Liver (tissue), 3 donors: ENCODE measurements at regions not wholly inside any gene's neighbourhood (a gene's known extent, or its start where the extent isn't known, plus 50 kb on each side); places are given as distances from the start of the nearest gene placed in this dataset.

Experiments used
- EGR1 ChIP-seq, 2 donors: IDR thresholded peaks; 2 replicates each; pipeline ENCODE4 v1.6.1; 2016 to 2018; ENCODE audit warnings: antibody characterized with exemption in 2 of 2, low read depth in 2 of 2
- FOXA1 ChIP-seq: IDR thresholded peaks from 2 replicates; pipeline ENCODE4 v1.6.1; 2016; ENCODE audit warnings: antibody characterized with exemption
- HNF4G ChIP-seq: IDR thresholded peaks from 2 replicates; pipeline ENCODE4 v1.6.1; 2016; ENCODE audit warnings: antibody characterized with exemption
- JUND ChIP-seq, 2 donors: IDR thresholded peaks; 2 replicates each; pipeline ENCODE4 v1.6.1; 2016; ENCODE audit warnings: antibody characterized with exemption in 2 of 2
- MAX ChIP-seq: IDR thresholded peaks from 2 replicates; pipeline ENCODE4 v1.6.1; 2016; ENCODE audit warnings: antibody characterized with exemption
- RAD21 ChIP-seq, 2 donors: IDR thresholded peaks; 2 replicates each; pipeline ENCODE4 v1.6.1; 2016; ENCODE audit warnings: antibody characterized with exemption in 2 of 2, mild to moderate bottlenecking in 2 of 2
- RXRA ChIP-seq, 2 donors: IDR thresholded peaks; 2 replicates each; pipeline ENCODE4 v1.6.1; 2017 to 2018; ENCODE audit warnings: antibody characterized with exemption in 2 of 2, mild to moderate bottlenecking in 1 of 2
- SP1 ChIP-seq: IDR thresholded peaks from 2 replicates; pipeline ENCODE4 v1.6.1; 2018; ENCODE audit warnings: antibody characterized with exemption, mild to moderate bottlenecking
- TAF1 ChIP-seq: conservative IDR thresholded peaks from 2 replicates; pipeline ENCODE4 v1.6.1; 2016; ENCODE audit warnings: antibody characterized with exemption, mild to moderate bottlenecking
- YY1 ChIP-seq: IDR thresholded peaks from 2 replicates; pipeline ENCODE4 v1.6.1; 2016; ENCODE audit warnings: antibody characterized with exemption, mild to moderate bottlenecking
- ZBTB33 ChIP-seq: IDR thresholded peaks from 2 replicates; pipeline ENCODE4 v1.6.1; 2016; ENCODE audit warnings: antibody characterized with exemption
- TF ChIP-seq, protein P1 (sequence below): fragments of 150-350 bp; IDR thresholded peaks from 2 replicates; pipeline ENCODE4 v1.5.1; 2017; ENCODE audit warnings: improper control_type of control experiment, low read depth, low read length; ENCODE audit not compliant: missing input control
- donor health status: healthy.
- donor health status: healthy.

DNA sequence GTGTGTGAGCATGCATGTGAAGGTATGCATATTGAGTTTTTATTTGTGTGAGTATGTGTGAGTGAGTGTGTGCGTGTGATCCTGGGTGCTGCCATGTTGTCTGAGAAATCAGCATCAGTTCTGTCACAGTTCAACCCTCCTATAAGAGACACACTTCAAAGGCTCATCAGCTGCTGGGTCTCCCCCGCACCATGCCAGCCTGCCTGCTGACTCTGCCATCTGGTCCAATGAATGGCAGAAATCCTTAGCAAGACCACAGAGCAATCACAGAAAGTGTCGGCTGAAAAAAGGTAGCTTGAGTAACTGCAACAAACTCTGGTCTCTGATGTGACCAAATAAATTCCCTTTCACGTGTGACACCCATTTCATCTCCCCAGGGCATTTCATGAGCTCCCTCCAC lies 381.8 kb upstream of the MAF start:
- TF ChIP-seq, protein P1, sequence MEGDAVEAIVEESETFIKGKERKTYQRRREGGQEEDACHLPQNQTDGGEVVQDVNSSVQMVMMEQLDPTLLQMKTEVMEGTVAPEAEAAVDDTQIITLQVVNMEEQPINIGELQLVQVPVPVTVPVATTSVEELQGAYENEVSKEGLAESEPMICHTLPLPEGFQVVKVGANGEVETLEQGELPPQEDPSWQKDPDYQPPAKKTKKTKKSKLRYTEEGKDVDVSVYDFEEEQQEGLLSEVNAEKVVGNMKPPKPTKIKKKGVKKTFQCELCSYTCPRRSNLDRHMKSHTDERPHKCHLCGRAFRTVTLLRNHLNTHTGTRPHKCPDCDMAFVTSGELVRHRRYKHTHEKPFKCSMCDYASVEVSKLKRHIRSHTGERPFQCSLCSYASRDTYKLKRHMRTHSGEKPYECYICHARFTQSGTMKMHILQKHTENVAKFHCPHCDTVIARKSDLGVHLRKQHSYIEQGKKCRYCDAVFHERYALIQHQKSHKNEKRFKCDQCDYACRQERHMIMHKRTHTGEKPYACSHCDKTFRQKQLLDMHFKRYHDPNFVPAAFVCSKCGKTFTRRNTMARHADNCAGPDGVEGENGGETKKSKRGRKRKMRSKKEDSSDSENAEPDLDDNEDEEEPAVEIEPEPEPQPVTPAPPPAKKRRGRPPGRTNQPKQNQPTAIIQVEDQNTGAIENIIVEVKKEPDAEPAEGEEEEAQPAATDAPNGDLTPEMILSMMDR = no peak
- TF ChIP-seq TAF1 = no peak
- no peak for TF ChIP-seq YY1
- TF ChIP-seq FOXA1 = no peak
- no peak for TF ChIP-seq MAX
- no peak for TF ChIP-seq SP1
- no peak for TF ChIP-seq HNF4G
- no peak for TF ChIP-seq EGR1 (IDR thresholded peaks at IDR 0.05; ENCODE audit: low read depth in 2 of 2)
- TF ChIP-seq JUND (IDR thresholded peaks at IDR 0.05) = no peak
- no peak for TF ChIP-seq ZBTB33
- no peak for TF ChIP-seq RXRA (IDR thresholded peaks at IDR 0.05)
- no peak for TF ChIP-seq RAD21 (IDR thresholded peaks at IDR 0.05)
